K562 (cell line): ENCODE measurements at regions not wholly inside any gene's neighbourhood (a gene's known extent, or its start where the extent isn't known, plus 50 kb on each side); places are given as distances from the start of the nearest gene placed in this dataset.

Experiments used
- BCOR ChIP-seq: fragments of 450-650 bp; IDR thresholded peaks from 2 replicates; pipeline ENCODE4 v1.6.1; 2016
- CBFA2T3 ChIP-seq: fragments of 450-650 bp; IDR thresholded peaks from 2 replicates; pipeline ENCODE4 v1.6.1; 2017
- CREB3 ChIP-seq: fragments of 450-650 bp; conservative IDR thresholded peaks from 2 replicates; pipeline ENCODE4 v1.6.1; 2016; ENCODE audit warnings: missing genetic modification characterization, low read depth, mild to moderate bottlenecking, missing compliant biosample characterization, moderate library complexity
- CREB3L1 ChIP-seq: fragments of 450-650 bp; IDR thresholded peaks from 2 replicates; pipeline ENCODE4 v1.6.1; 2014; ENCODE audit warnings: low read depth, mild to moderate bottlenecking, moderate library complexity, borderline replicate concordance
- ETS1 ChIP-seq: conservative IDR thresholded peaks from 2 replicates; pipeline ENCODE4 v1.6.1; 2011; ENCODE audit warnings: low read depth, mild to moderate bottlenecking, low read length; ENCODE audit not compliant: control insufficient read depth
- FOXK2 ChIP-seq, 2 experiments: fragments of 450-650 bp; IDR thresholded peaks in 1 of 2; conservative IDR thresholded peaks in 1 of 2; 2 replicates each; pipeline ENCODE4 v1.6.1; 2016; ENCODE audit warnings: low read depth in 2 of 2, mild to moderate bottlenecking in 1 of 2
- GATA2 ChIP-seq: sonication (generic); formaldehyde crosslinking; IDR thresholded peaks from 2 replicates; pipeline ENCODE4 v1.4.0; 2020; ENCODE audit warnings: mild to moderate bottlenecking, missing genetic modification reagents
- IRF9 ChIP-seq: fragments of 450-650 bp; IDR thresholded peaks from 2 replicates; pipeline ENCODE4 v1.6.1; 2016; ENCODE audit warnings: missing biosample characterization, missing genetic modification characterization
- MAFF ChIP-seq: IDR thresholded peaks from 2 replicates; pipeline ENCODE4 v1.6.1; 2012; ENCODE audit warnings: low read length, improper control_type of control experiment
- MAX ChIP-seq: sonication (generic); formaldehyde crosslinking; IDR thresholded peaks from 2 replicates; pipeline ENCODE4 v1.9.0; 2022; ENCODE audit warnings: mild to moderate bottlenecking, missing genetic modification reagents
- MXI1 ChIP-seq: IDR thresholded peaks from 2 replicates; pipeline ENCODE4 v1.6.1; 2011; ENCODE audit warnings: low read depth, mild to moderate bottlenecking, improper control_type of control experiment, low read length
- NONO ChIP-seq, 2 experiments: fragments of 200-400 bp in 1 of 2; fragments of 450-650 bp in 1 of 2; formaldehyde crosslinking in 1 of 2; IDR thresholded peaks; 2 replicates each; pipeline ENCODE4 v1.6.1; 2017; ENCODE audit warnings: low read depth in 2 of 2, mild to moderate bottlenecking in 2 of 2, moderate library complexity in 2 of 2, low read length in 1 of 2
- RBM15 ChIP-seq: fragments of 200-400 bp; formaldehyde crosslinking; IDR thresholded peaks from 2 replicates; pipeline ENCODE4 v1.6.1; 2018; ENCODE audit warnings: mild to moderate bottlenecking, low read length, moderate library complexity; ENCODE audit not compliant: insufficient read depth
- SMAD4 ChIP-seq: fragments of 250-450 bp; sonication (Bioruptor Pico); conservative IDR thresholded peaks from 2 replicates; pipeline ENCODE4 v1.8.0; 2021; ENCODE audit warnings: inconsistent platforms, mild to moderate bottlenecking, moderate library complexity
- STAG1 ChIP-seq: sonication (generic); formaldehyde crosslinking; IDR thresholded peaks from 2 replicates; pipeline ENCODE4 v1.5.0; 2020; ENCODE audit warnings: missing genetic modification reagents, borderline replicate concordance
- STAT5A ChIP-seq: IDR thresholded peaks from 2 replicates; pipeline ENCODE4 v1.6.1; 2012; ENCODE audit warnings: low read length, inconsistent platforms, borderline replicate concordance
- TEAD1 ChIP-seq, 2 experiments: fragments of 450-650 bp in 1 of 2; sonication (generic) in 1 of 2; formaldehyde crosslinking; IDR thresholded peaks; 2 replicates each; pipeline versions ENCODE4 v1.4.0 to v1.8.0; 2020 to 2022; ENCODE audit warnings: mild to moderate bottlenecking in 2 of 2, missing genetic modification reagents in 1 of 2
- ZNF695 ChIP-seq: fragments of 450-650 bp; formaldehyde crosslinking; IDR thresholded peaks from 2 replicates; pipeline ENCODE4 v1.4.0; 2020; ENCODE audit warnings: mild to moderate bottlenecking, moderate library complexity
- TF ChIP-seq, protein P1 (sequence below): sonication (generic); formaldehyde crosslinking; IDR thresholded peaks from 2 replicates; pipeline ENCODE4 v1.8.1; 2023; ENCODE audit warnings: mild to moderate bottlenecking, missing genetic modification reagents, moderate library complexity
- TF ChIP-seq, protein P2 (sequence below): fragments of 450-650 bp; formaldehyde crosslinking; IDR thresholded peaks from 2 replicates; pipeline ENCODE4 v1.4.0; 2020; ENCODE audit warnings: mild to moderate bottlenecking, moderate library complexity

DNA sequence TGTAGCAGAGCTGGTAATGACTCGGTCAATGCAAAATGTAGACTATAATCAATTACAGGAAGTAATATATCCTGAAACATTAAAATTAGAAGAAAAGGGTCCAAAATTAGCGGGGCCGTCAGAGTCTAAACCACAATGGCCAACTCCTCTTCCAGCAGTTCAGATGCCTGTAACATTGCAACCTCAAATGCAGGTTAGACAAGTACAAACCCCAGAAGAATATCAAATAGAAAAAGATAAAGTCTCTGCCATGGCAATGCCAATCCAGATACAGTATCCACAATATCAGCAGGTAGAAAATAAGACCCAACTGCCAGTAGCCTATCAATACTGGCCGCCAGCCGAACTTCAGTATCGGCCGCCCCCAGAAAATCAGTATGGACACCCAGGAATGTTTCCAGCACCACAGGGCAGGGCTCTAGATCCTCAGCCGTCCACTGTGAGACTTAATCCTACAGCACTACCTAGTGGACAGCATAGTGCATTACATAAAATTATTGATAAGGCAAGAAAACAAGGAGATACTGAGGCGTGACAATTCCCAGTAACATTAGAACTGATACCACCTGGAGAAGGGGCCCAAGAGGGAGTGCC is 158.4 kb downstream of the GPX5 start (continued):
- TF ChIP-seq, protein P1, sequence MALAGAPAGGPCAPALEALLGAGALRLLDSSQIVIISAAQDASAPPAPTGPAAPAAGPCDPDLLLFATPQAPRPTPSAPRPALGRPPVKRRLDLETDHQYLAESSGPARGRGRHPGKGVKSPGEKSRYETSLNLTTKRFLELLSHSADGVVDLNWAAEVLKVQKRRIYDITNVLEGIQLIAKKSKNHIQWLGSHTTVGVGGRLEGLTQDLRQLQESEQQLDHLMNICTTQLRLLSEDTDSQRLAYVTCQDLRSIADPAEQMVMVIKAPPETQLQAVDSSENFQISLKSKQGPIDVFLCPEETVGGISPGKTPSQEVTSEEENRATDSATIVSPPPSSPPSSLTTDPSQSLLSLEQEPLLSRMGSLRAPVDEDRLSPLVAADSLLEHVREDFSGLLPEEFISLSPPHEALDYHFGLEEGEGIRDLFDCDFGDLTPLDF (CRISPR knock-in tag): no peak
- TF ChIP-seq TEAD1 (CRISPR knock-in tag; IDR thresholded peaks at IDR 0.05): peak; percentile 40 to 90; a peak in 3 of 4 replicates
- no peak for TF ChIP-seq CREB3L1
- TF ChIP-seq STAG1 (CRISPR knock-in tag): peak; percentile 90
- 0 out of 4 replicates have a peak, but pooled peaks of 1 of the 2 experiments have one; percentile 20 for TF ChIP-seq FOXK2 (conservative IDR thresholded peaks at IDR 0.05 in 1 of 2, IDR thresholded peaks at IDR 0.05 in 1 of 2; ENCODE audit: low read depth in 2 of 2)
- TF ChIP-seq CBFA2T3: no peak
- TF ChIP-seq, protein P2, sequence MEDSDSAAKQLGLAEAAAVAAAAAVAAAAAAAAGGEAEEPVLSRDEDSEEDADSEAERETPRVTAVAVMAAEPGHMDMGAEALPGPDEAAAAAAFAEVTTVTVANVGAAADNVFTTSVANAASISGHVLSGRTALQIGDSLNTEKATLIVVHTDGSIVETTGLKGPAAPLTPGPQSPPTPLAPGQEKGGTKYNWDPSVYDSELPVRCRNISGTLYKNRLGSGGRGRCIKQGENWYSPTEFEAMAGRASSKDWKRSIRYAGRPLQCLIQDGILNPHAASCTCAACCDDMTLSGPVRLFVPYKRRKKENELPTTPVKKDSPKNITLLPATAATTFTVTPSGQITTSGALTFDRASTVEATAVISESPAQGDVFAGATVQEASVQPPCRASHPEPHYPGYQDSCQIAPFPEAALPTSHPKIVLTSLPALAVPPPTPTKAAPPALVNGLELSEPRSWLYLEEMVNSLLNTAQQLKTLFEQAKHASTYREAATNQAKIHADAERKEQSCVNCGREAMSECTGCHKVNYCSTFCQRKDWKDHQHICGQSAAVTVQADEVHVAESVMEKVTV (CRISPR knock-in tag): peak; percentile 92
- peak; percentile 59; the same call in 1 of the 2 replicates for TF ChIP-seq BCOR
- TF ChIP-seq MAFF: no peak
- TF ChIP-seq CREB3 (tag): no peak
- no peak for TF ChIP-seq IRF9 (tag)
- TF ChIP-seq SMAD4 (CRISPR knock-in tag): no peak
- TF ChIP-seq MXI1: no peak
- no peak for TF ChIP-seq ZNF695 (CRISPR knock-in tag)
- 0 out of 4 replicates have a peak, but pooled peaks of 1 of the 2 experiments have one; percentile 34 for TF ChIP-seq NONO (IDR thresholded peaks at IDR 0.05; ENCODE audit: low read depth in 2 of 2, low read length in 1 of 2)
- no peak for TF ChIP-seq MAX
- no peak for TF ChIP-seq ETS1
- no peak for TF ChIP-seq STAT5A
- TF ChIP-seq GATA2 (CRISPR knock-in tag): no peak
- no peak for TF ChIP-seq RBM15
